HL-60 (cell line): ENCODE measurements at regions not wholly inside any gene's neighbourhood (a gene's known extent, or its start where the extent isn't known, plus 50 kb on each side); places are given as distances from the start of the nearest gene placed in this dataset.

Experiments used
- DNase-seq, 2 experiments: peaks; one replicate each; pipeline ENCODE4 v3.0.0-alpha.2; 2010 to 2020; ENCODE audit warnings: low read depth in 1 of 2, low spot score in 1 of 2
- H3K27ac ChIP-seq: fragments of 250-450 bp; sonication (Bioruptor Pico); replicated peaks from 2 replicates; pipeline ENCODE4 v1.5.1; 2020; ENCODE audit warnings: mild to moderate bottlenecking, moderate library complexity
- H3K27me3 ChIP-seq: fragments of 250-450 bp; sonication (Bioruptor Pico); 2 replicates; pipeline ENCODE4 v1.5.1; 2021; ENCODE audit warnings: mild to moderate bottlenecking, moderate library complexity; ENCODE audit not compliant: insufficient read depth, poor library complexity, severe bottlenecking
- H3K4me3 ChIP-seq: replicated peaks from 2 replicates; pipeline ENCODE4 v1.5.1; 2011; ENCODE audit warnings: mild to moderate bottlenecking, control low read depth, low read length; ENCODE audit not compliant: insufficient read depth
- CTCF ChIP-seq: IDR thresholded peaks from one replicate; pipeline ENCODE4 v1.5.1; 2011; ENCODE audit warnings: low read length, control low read depth, inconsistent platforms; ENCODE audit not compliant: insufficient read depth
- GABPA ChIP-seq: IDR thresholded peaks from 2 replicates; pipeline ENCODE4 v1.6.1; 2012; ENCODE audit warnings: low read depth
- POLR2AphosphoS5 ChIP-seq: IDR thresholded peaks from 2 replicates; pipeline ENCODE4 v1.6.1; 2012; ENCODE audit warnings: low read depth
- SPI1 ChIP-seq: IDR thresholded peaks from 2 replicates; pipeline ENCODE4 v1.6.1; 2012; ENCODE audit warnings: low read depth, mild to moderate bottlenecking, borderline replicate concordance
- TF ChIP-seq, protein P1 (sequence below): IDR thresholded peaks from 2 replicates; pipeline ENCODE4 v1.6.1; 2012; ENCODE audit warnings: low read depth; ENCODE audit not compliant: insufficient replicate concordance

- Histone ChIP-seq H3K27ac (no peak overlapping the region), H3K4me3 (no peak overlapping the region), H3K27me3 (no peaks in the 10 kb centered on the region)
- TF ChIP-seq POLR2AphosphoS5 = no peak
- TF ChIP-seq CTCF = no peak
- TF ChIP-seq, protein P1, sequence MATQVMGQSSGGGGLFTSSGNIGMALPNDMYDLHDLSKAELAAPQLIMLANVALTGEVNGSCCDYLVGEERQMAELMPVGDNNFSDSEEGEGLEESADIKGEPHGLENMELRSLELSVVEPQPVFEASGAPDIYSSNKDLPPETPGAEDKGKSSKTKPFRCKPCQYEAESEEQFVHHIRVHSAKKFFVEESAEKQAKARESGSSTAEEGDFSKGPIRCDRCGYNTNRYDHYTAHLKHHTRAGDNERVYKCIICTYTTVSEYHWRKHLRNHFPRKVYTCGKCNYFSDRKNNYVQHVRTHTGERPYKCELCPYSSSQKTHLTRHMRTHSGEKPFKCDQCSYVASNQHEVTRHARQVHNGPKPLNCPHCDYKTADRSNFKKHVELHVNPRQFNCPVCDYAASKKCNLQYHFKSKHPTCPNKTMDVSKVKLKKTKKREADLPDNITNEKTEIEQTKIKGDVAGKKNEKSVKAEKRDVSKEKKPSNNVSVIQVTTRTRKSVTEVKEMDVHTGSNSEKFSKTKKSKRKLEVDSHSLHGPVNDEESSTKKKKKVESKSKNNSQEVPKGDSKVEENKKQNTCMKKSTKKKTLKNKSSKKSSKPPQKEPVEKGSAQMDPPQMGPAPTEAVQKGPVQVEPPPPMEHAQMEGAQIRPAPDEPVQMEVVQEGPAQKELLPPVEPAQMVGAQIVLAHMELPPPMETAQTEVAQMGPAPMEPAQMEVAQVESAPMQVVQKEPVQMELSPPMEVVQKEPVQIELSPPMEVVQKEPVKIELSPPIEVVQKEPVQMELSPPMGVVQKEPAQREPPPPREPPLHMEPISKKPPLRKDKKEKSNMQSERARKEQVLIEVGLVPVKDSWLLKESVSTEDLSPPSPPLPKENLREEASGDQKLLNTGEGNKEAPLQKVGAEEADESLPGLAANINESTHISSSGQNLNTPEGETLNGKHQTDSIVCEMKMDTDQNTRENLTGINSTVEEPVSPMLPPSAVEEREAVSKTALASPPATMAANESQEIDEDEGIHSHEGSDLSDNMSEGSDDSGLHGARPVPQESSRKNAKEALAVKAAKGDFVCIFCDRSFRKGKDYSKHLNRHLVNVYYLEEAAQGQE = no peak
- no peak for TF ChIP-seq SPI1
- TF ChIP-seq GABPA = no peak
- DNase-seq = no peak
Measured at GRCh38 chr4:14924812-14925344, 77.4 kb upstream of the CPEB2 start.

DNA sequence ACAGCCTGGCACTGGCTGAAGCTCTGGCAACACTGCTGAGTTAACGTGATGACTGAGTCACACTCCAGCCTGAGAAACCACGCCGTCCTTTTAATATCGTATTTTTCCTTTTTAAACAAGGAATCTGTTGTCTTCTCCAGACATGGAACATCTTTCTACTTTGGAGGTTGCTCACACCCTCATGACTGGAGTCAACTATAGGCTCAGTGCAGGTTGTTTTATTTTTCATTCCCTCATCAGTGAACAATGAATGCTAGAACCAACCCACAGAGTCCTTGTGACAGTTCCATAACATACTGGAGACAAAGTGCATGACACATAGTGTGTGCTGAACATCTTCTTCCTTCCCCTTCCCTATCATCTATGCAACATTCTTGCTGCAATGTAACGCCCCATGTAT is 76.8 kb upstream of the CPEB2 start:
- Histone ChIP-seq H3K4me3 (no peak overlapping the region), H3K27me3 (no peaks in the 10 kb centered on the region), H3K27ac (no peak overlapping the region)
- TF ChIP-seq CTCF (no peak), GABPA (no peak), POLR2AphosphoS5 (no peak), SPI1 (no peak)
- TF ChIP-seq, protein P1 = no peak
- DNase-seq = no peak

DNA sequence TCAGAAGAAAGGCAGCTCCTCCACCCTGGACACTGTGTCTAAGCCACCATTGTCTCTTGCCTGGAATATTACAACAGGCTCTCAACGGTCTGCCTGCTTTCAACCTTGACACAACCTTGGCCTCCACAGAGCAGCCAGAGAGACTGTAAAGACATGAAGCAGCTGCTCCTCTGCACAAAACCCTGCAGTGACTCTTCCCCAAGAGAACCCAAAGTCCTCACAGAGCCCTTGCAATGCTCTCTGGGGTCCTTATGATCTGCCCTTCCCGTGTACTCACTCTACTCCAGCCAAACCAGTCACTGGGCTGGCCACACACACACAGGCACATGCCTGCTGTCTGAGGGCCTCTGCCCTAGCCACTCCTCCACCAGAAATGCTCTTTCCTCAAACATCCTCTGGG is 75.9 kb upstream of the CPEB2 start:
- Histone ChIP-seq H3K27ac (no peak overlapping the region), H3K4me3 (no peak overlapping the region), H3K27me3 (no peaks in the 10 kb centered on the region)
- no peak for DNase-seq
- TF ChIP-seq, protein P1 = no peak
- TF ChIP-seq POLR2AphosphoS5 (no peak), GABPA (no peak), CTCF (no peak), SPI1 (no peak)
